ENCODE measurements at regions not wholly inside any gene's neighbourhood (a gene's known extent, or its start where the extent isn't known, plus 50 kb on each side); places are given as distances from the start of the nearest gene placed in this dataset.

DNA sequence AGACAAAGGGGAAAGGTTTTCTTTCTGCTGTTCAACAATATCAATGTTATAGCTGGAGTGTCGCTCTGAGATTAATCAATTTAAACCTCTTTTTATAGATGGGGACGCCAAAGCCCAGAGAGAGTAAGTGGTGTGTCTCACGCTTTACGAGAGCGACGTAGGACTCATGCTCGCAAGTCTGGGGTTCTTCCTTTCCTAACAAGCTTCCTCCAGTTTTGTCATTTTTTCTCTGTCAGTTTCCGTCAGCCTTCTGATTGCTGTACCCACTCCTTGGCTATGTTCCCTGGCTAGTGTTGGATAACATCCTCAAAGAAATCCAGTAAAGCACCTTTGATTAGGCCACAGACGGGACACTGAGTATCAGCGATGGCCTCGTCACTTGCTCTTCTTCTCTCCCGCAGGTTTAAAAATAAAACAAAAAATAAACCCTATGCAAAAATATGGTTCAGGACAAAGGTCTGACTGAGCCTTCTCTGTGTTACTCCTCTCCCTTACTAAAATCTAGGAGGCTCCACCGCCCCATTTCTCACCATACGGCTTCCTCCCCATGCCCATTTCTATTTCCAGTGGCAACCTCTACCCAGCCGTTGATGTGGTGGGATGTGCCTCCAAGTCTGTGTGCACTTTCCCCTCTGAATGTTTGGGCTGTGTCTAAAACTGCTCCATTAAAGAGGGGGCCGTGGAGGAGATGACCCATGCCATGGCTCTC, 172.7 kb upstream of the PARP11 start:
- H3K27ac Mint-ChIP-seq: no peak overlapping the region
- no peak overlapping the region for H3K4me3 Mint-ChIP-seq
- intact Hi-C loops (cut with micrococcal nuclease): no loop called here
- POLR2A ChIA-PET: no interaction called here
- no peaks in the 10 kb centered on the region for H3K4me1 Mint-ChIP-seq
- H3K27me3 Mint-ChIP-seq: peaks cover 14% of the 10 kb centered on the region
- DNase-seq (no peak), ATAC-seq (ENCODE audit: low read depth) (no peak)
- CTCF ChIA-PET: no interaction called here
- TF ChIP-seq, protein P1, sequence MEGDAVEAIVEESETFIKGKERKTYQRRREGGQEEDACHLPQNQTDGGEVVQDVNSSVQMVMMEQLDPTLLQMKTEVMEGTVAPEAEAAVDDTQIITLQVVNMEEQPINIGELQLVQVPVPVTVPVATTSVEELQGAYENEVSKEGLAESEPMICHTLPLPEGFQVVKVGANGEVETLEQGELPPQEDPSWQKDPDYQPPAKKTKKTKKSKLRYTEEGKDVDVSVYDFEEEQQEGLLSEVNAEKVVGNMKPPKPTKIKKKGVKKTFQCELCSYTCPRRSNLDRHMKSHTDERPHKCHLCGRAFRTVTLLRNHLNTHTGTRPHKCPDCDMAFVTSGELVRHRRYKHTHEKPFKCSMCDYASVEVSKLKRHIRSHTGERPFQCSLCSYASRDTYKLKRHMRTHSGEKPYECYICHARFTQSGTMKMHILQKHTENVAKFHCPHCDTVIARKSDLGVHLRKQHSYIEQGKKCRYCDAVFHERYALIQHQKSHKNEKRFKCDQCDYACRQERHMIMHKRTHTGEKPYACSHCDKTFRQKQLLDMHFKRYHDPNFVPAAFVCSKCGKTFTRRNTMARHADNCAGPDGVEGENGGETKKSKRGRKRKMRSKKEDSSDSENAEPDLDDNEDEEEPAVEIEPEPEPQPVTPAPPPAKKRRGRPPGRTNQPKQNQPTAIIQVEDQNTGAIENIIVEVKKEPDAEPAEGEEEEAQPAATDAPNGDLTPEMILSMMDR (IDR thresholded peaks at IDR 0.05): no peak
- no peaks in the 10 kb centered on the region for H3K36me3 Mint-ChIP-seq (ENCODE audit: low read depth)
- H3K9me3 Mint-ChIP-seq: no peaks in the 10 kb centered on the region

DNA sequence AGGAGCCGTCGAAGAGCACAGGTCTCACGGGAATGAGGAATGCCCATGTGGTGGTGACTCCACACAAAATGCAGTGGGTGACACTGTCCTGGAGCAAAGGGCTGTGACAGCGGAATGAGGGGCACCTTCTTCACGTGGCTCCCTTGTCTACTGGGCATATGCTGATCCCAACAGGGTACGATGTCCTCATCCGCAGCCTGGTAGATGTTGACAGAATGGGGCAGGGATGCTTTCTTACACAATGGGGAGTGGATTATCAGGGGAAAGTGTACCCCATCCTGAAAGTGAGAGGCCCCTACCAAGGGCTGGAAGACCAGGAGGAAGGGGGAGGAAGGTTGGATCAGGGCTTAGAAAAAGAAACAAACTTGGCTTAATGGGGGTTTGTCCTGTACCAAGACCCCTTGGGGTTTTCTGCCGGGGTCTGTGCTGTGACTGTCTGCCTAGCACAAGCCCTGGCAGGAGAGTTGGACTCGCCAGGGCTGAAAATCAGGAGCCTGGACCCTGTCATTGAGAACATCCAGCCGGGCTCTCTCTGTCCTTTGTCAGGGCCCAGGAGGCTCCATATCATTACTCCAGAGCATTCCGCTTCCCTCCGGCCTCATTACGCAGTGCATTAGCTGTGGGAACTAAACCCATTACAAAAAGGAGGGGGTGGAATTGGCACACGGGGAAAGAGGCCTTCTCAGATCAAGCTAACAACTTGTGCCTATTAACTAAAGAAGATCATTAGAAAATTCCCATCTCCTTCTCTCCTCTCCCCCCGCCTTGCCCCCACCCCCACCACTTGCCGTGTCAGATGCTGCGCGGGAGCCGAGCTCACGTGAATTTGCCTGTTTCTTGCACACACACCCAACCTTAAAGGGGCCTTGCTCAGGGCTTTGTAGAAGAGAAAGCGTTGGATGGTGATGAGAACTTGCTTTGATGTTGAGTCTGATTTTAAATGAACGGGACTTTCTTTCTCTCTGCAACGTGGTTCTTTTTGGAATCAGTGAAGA, 171.8 kb upstream of the PARP11 start:
- ChIA-PET CTCF (no interaction called here), POLR2A (no interaction called here)
- no peak overlapping the region for H3K27ac Mint-ChIP-seq
- no peaks in the 10 kb centered on the region for H3K36me3 Mint-ChIP-seq (ENCODE audit: low read depth)
- no peaks in the 10 kb centered on the region for H3K9me3 Mint-ChIP-seq
- H3K4me3 Mint-ChIP-seq: no peak overlapping the region
- intact Hi-C loops (cut with micrococcal nuclease): no loop called here
- H3K4me1 Mint-ChIP-seq: no peaks in the 10 kb centered on the region
- TF ChIP-seq, protein P1 (IDR thresholded peaks at IDR 0.05): no peak
- ATAC-seq (ENCODE audit: low read depth) (no peak), DNase-seq (no peak)
- peaks cover 14% of the 10 kb centered on the region for H3K27me3 Mint-ChIP-seq

DNA sequence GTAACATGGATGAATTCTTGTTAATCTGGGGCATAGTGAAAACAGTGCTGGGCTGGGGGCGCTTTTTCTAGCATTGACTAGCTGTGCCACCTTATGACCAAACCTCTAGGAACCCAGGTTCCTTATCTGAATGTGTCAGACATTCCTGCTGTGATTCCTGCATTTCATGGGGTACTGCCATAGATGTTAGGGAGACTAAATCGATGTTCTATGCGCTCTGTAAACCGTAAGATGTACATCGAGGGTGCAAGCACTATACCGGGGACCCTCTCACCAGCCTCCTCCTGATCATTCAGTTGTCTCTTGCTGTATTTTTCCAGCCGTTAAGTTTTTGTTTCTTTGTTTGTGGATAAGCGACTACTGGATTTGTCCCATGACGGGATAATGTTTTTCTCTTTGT, 170.9 kb upstream of the PARP11 start:
- Mint-ChIP-seq H3K27me3 (peaks cover 10% of the 10 kb centered on the region), H3K4me3 (no peak overlapping the region), H3K36me3 (ENCODE audit: low read depth) (no peaks in the 10 kb centered on the region), H3K27ac (no peak overlapping the region), H3K9me3 (no peaks in the 10 kb centered on the region), H3K4me1 (no peaks in the 10 kb centered on the region)
- TF ChIP-seq, protein P1 (IDR thresholded peaks at IDR 0.05): no peak
- ATAC-seq (ENCODE audit: low read depth) (no peak), DNase-seq (no peak)
- intact Hi-C loops (cut with micrococcal nuclease): no loop called here
- ChIA-PET POLR2A (no interaction called here), CTCF (no interaction called here)

DNA sequence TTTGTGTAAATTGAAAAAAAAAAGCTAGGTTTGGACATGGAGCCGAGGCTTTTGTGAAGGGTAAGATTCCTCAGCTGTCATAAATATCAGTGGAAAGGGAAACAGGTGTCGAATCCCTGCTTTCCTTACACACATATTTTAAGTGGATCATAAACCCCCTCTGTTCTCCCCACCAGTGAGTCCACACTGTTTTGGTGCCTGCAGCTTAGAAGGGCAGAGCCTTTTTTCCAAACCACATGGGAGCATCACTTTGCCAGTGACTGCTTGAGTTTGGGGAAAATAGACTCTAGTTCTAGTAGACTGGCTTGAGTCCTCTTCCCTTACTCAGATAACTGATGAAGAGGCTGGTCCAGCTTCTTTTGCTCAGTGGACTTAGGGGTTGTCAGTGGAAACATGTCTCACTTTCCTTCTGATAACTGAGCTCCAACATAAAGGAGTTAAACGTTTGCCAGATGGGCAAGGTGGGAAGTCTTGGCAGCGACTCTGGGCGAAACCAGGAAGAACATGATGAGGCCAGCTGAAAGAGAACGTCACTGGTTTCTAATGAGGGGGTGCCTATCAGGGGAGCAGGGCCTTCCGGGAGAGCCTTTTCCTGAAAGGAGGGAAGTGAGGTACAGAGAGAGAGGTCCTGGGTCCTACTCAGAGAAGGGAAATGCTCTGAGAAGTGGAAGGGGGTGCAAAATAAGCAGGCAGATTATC, 168.1 kb upstream of the PARP11 start:
- no peak for ATAC-seq (ENCODE audit: low read depth)
- peaks cover 11% of the 10 kb centered on the region for H3K27me3 Mint-ChIP-seq
- H3K36me3 Mint-ChIP-seq (ENCODE audit: low read depth): no peaks in the 10 kb centered on the region
- DNase-seq: no peak
- CTCF ChIA-PET: interaction anchor here (1.2 kb wide), 1 partner anchor 236 kb away, joined by 5 read pairs; no protein-coding TSS in a partner anchor
- POLR2A ChIA-PET: no interaction called here
- TF ChIP-seq, protein P1 (IDR thresholded peaks at IDR 0.05): no peak
- intact Hi-C loops (cut with micrococcal nuclease): no loop called here
- no peak overlapping the region for H3K27ac Mint-ChIP-seq
- H3K4me3 Mint-ChIP-seq: no peak overlapping the region
- H3K9me3 Mint-ChIP-seq: no peaks in the 10 kb centered on the region
- H3K4me1 Mint-ChIP-seq: no peaks in the 10 kb centered on the region

DNA sequence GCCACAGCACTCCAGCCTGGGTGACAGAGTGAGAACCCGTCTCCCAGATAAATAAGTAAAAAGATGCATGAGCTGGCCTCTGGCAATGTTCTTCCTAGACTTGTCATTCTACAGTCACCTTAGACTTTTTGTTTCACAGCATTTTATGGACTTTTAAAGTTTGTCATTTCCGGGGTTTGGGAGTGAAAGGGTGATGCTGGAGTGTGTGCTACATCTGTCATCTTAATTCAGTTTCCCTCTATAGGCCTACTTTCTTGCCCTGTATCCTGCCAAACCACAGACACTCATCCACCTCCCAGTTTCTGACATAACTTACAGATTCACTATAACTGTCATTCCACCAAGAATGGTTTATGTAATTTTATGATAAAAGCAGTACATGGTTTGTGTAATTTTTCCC, 166.7 kb upstream of the PARP11 start:
- no peak for DNase-seq
- intact Hi-C loops (cut with micrococcal nuclease): loop anchor here (5.0 kb wide), 1 partner anchor 153 kb away; no protein-coding TSS in a partner anchor
- H3K9me3 Mint-ChIP-seq: no peaks in the 10 kb centered on the region
- no peaks in the 10 kb centered on the region for H3K36me3 Mint-ChIP-seq (ENCODE audit: low read depth)
- H3K4me3 Mint-ChIP-seq: no peak overlapping the region
- no peak overlapping the region for H3K27ac Mint-ChIP-seq
- CTCF ChIA-PET: no interaction called here
- no peak for ATAC-seq (ENCODE audit: low read depth)
- H3K4me1 Mint-ChIP-seq: no peaks in the 10 kb centered on the region
- POLR2A ChIA-PET: no interaction called here
- TF ChIP-seq, protein P1 (IDR thresholded peaks at IDR 0.05): no peak
- peaks cover 8% of the 10 kb centered on the region for H3K27me3 Mint-ChIP-seq

Measured in activated B cell treated with CpG ODN at 0.5 μM for 24 hours (primary cell).